Hematopoietic multipotent progenitor cell treated with erythropoietin and hydrocortisone succinate and interleukin-3 and kit ligand, for 6 days (in vitro differentiated cells): ENCODE measurements at regions not wholly inside any gene's neighbourhood (a gene's known extent, or its start where the extent isn't known, plus 50 kb on each side); places are given as distances from the start of the nearest gene placed in this dataset.
"Not testable (repeated sequence)": the region's sequence is repeated elsewhere in the genome, so short reads cannot be mapped to it uniquely, and the experiment has no call there.

Source experiments
- DNase-seq: peaks from one replicate; pipeline ENCODE4 v3.0.0-alpha.2; 2015

- not testable (repeated sequence) for DNase-seq
Observed at GRCh38 chr4:67412153-67412712, 133.1 kb downstream of the CENPC start.

- DNase-seq, result no peak
Observed at GRCh38 chr4:67403342-67403741, 142.0 kb downstream of the CENPC start.

- DNase-seq, result peak; percentile 23
Observed at GRCh38 chr4:67401902-67402301, 143.4 kb downstream of the CENPC start.

- no peak for DNase-seq
Observed at GRCh38 chr4:67397931-67398330, 147.4 kb downstream of the CENPC start.

- DNase-seq, result no peak
Observed at GRCh38 chr4:67397031-67397430, 148.3 kb downstream of the CENPC start.

- no peak for DNase-seq
Observed at GRCh38 chr4:67396008-67396407, 149.3 kb downstream of the CENPC start.

GRCh38 chr4:67394879-67395278 is 150.4 kb downstream of the CENPC start:
- DNase-seq, result no peak

GRCh38 chr4:67393699-67394281 is 151.5 kb downstream of the CENPC start:
- DNase-seq, result peak; percentile 85

GRCh38 chr4:67393007-67393406 is 152.3 kb downstream of the CENPC start:
- DNase-seq, result no peak

- DNase-seq, result not testable (repeated sequence)
Observed at GRCh38 chr4:67381406-67381804, 163.9 kb downstream of the CENPC start.

- not testable (repeated sequence) for DNase-seq
Observed at GRCh38 chr4:67380702-67381405, 164.4 kb downstream of the CENPC start.

GRCh38 chr4:67380154-67380553 is 165.1 kb downstream of the CENPC start:
- DNase-seq, result no peak

- DNase-seq, result no peak
Observed at GRCh38 chr4:67375291-67375690, 170.0 kb downstream of the CENPC start.

- DNase-seq, result no peak
Observed at GRCh38 chr4:67371615-67372014, 173.7 kb downstream of the CENPC start.

GRCh38 chr4:67366311-67366861 is 178.9 kb downstream of the CENPC start:
- peak; percentile 85 for DNase-seq

- DNase-seq, result peak; percentile 70
Observed at GRCh38 chr4:67365661-67366245, 179.6 kb downstream of the CENPC start.

GRCh38 chr4:67355806-67356205 is 189.5 kb downstream of the CENPC start:
- DNase-seq, result no peak

- no peak for DNase-seq
Observed at GRCh38 chr4:67346654-67347053, 198.6 kb downstream of the CENPC start.

GRCh38 chr4:67344594-67345380 is 200.5 kb downstream of the CENPC start:
- peak; percentile 13 for DNase-seq

- no peak for DNase-seq
Observed at GRCh38 chr4:67343199-67343598, 202.1 kb downstream of the CENPC start.

GRCh38 chr4:67342291-67342690 is 203.0 kb downstream of the CENPC start:
- DNase-seq, result peak; percentile 21

- no peak for DNase-seq
Observed at GRCh38 chr4:67333664-67334063, 211.6 kb downstream of the CENPC start.

- DNase-seq, result peak; percentile 65
Observed at GRCh38 chr4:67332627-67333026, 212.7 kb downstream of the CENPC start.
